ENCODE measurements at regions not wholly inside any gene's neighbourhood (a gene's known extent, or its start where the extent isn't known, plus 50 kb on each side); places are given as distances from the start of the nearest gene placed in this dataset.

DNA sequence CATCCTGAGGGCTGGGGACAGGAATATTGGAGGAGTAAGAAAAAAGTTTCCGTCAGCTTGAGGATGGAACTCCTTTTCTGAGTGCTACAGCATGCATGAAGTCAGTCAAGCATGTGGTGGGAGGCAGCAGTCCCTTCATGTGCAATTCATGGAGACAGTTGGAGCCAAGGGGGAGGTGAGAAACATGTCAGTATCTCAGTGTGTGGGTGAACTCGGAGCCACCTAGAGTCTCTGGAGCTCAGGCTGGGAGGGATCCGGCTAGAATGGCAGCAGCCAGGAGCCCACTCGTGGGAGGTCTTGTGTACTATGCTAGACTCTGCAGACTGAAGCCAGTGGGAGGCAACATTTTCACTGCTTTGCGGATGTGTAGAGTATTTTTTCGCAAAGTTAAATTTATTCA is 60.3 kb downstream of the AVPR1A start:
- no peak for DNase-seq (ENCODE audit: low spot score)

DNA sequence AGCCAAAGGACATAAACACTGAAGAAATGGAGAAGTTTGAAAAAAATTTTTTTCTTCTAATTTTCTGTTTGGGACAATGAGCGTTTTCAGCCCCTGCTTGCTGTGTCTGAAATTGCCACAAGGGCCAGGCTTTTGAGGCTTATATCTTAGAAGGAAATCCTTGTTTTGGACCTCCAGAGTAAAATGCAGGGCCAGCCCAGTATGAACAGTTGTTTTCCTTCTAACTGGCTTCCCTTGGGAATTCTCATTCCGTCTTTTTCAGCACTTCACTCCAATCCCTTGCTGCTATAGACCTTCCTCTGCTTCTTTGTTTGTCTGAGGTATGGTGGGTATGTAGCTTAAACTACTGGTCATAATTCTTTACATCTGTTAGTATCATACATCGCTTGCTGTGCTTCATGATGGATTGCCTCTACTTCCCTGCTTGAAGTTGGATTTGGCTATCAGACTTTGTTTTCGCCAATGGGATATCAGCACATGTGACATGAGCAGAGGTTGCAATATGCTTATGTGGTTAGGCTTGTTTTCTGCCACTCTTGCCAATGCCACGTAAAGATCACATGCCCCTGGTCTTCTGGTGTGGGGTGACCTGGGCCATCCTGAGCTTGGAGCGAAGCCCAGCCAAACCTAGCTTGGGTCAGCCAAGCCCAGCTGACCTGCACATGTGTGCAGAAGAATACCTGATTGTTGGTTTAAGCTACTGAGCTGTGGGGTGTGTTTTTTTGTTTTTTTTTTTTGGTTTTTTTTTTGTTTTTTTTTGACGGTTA is 64.7 kb downstream of the AVPR1A start:
- no peak for DNase-seq (ENCODE audit: low spot score)

DNA sequence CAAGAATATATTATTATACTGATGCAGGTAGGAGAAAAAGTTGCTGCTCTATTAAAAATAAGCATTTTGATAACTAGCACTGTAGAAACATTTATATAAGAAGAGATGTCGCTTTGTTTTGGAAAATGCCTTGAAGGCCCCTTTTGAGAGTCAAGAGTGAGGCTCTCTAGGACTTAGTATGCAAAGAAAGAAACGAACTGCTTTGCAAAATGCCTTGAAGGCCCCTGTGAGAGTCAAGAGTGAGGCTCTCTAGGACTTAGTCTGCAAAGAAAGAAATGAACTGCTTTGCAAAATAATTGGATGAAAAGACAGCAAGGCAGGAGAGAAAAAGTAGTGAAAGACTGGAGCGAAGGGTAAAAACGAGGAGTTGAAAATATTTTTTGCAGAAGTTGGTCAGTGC is 65.9 kb downstream of the AVPR1A start:
- DNase-seq (ENCODE audit: low spot score): no peak

DNA sequence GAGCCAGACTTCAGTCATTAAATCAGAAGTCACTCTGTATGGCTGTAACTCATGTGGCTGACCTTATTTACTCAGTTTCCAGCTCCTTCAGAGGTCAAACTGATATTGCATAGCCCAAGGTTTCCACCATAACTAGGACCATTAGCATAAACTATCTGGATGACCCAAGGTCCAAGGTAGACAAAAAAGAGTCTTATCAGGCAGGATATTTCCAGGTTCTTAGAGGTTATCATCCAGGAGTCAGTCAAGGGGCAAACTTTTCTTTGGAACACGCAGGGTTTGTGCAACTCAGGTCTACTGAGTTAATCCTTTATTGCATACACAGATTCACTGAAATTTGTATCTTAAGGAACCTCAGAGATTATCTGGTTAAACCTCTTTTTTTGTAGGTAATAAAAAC is 66.5 kb downstream of the AVPR1A start:
- no peak for DNase-seq (ENCODE audit: low spot score)

DNA sequence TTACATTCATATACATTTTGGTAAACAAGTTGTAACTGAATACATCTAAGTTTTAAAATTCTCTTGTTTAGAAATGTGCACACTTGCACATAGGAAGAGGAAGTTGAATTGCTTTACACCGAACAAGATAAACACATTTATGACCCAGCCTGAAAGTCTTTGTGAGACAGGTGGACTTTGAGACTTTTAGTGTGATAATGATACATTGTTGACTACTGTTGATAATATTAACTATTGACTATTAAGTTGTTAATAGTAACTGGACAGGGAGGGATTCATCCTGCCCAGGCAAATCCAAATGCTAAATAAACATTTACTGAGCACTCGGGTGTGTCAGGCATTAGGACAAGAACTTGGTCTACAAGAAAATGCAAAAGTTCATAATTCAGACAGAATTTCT is 68.0 kb downstream of the AVPR1A start:
- no peak for DNase-seq (ENCODE audit: low spot score)

DNA sequence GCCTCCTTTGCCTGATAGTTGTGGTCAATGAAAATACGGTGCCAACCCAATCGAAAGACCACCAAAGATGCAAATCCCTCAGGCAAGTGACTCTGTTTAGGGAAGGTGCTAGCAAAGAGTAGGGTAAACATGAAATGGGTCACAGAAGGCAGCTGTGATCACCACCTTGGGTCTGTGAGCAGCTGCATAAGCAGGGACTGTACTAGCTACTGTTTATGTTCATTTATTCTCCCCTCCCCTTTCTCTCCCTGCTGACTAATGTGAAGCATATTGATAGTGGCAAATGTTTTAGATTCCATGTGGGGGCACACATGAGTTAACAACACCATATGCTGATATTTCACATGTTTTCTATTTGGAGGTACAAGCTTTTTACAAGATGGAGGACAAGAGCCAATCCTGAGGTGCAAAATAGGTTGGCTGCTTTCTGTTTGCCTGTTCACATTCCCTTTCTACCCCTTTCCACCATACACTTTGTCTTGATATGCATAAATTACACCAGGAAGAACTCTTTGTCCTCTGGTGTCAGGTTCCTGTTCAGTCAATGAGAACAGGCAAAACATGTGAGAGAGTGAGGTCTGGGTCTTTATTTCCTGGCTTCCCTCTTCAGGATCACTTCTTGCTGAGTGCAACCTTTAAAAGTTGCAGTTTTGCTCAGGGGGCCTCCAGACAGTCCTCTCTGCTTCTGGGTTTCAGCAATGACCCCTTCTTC is 71.1 kb downstream of the AVPR1A start:
- no peak for DNase-seq (ENCODE audit: low spot score)

DNA sequence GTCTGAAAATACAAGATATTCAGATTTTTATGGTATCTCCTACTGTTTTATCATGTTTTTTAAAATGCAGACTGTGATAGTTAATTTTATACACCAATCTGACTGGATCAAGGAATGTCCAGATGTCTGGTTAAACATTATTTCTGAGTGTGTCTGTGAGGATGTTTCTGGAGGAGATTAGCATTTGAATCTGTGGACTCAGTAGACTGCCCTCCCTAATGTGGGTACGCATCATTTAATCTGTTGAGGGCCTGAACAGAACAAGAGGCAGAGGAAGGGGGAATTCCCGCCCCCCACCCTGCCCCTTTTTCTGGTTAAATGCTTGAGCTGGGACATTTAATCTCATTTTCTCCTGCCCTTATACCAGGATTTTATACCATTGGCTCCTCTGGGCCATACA is 72.1 kb downstream of the AVPR1A start:
- no peak for DNase-seq (ENCODE audit: low spot score)

DNA sequence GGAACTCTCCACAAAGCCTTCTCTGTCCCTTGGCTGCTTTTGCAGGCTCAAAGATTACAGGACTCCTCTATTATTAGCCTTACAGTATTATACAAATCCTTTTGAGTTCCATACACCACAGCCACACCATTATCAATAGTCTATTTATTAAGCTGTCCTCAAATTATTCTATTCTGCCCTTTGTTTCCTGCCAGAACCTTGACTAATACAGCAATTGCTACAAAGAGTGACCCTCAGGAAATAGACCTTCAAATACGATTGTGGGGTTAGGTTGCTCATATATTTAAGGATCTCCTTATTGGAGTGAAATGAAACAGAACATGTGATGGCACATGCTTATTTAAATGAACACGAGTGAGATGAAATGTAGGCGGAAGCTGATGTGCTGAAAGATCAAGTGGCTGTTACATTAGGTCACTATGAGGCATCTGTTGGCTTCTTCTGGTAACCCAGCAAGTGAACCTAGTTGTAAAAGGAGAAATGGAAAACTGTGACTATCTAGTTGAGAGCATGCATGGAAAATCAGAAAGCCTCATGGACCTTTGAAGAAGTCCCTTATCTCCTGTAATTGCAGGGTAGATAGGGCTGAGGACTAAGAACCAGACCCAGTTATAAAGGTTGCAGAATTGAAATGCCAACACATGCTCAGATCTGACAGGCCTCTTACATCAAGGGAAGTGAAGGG is 75.5 kb downstream of the AVPR1A start:
- no peak for DNase-seq (ENCODE audit: low spot score)

DNA sequence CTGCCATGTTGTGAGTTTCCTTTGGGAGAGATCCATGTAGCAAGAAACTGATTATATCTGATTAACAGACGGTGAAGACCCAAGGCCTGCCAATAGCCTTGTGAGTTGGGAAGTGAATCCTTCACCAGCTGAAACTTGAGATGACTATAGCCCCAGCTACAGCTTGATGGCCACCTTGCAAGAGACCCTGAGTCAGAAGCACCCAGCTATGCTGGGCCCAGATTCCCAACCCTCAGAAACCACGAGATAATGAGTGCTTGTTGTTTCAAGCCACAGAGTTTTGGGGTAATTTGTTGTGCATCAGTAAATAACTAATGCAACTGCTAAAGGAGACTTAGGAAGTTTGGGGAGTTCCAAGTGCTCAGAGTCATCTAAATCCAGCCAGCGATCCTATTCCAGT is 80.3 kb downstream of the AVPR1A start:
- no peak for DNase-seq (ENCODE audit: low spot score)

DNA sequence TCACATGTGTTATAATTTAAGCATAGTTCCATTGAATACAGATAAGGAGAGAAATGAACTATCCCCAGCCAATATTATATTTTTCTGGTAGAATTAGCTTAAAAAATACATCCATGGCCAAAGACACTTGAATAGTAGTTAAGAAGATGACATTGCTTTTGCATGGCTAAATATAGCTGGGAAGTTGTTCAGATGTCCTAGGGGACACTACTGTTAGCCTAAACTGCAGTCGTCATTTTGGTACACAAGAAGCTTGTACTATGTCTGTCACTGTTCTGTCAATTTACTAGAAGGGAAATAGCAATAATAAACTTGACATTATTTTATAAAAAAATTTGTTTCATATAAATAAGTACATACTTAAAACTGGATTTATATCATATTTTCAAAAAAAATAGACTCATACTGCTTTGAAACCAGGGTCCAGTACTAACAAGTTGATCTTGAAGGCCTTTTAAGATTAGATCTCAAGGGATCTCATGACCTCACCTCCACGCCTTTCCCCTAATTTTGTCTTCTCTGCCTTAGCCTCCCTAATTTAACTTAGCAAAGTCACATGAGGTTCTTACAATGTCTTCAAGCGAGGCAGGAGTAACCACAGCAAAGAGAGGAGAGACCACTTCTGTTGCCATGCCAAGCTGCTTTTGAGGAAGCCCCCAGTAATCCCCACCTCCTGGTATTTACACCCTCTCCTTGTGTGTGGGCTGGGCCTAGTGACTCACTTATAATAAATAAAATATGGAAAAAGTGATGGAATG is 81.0 kb downstream of the AVPR1A start:
- no peak for DNase-seq (ENCODE audit: low spot score)

DNA sequence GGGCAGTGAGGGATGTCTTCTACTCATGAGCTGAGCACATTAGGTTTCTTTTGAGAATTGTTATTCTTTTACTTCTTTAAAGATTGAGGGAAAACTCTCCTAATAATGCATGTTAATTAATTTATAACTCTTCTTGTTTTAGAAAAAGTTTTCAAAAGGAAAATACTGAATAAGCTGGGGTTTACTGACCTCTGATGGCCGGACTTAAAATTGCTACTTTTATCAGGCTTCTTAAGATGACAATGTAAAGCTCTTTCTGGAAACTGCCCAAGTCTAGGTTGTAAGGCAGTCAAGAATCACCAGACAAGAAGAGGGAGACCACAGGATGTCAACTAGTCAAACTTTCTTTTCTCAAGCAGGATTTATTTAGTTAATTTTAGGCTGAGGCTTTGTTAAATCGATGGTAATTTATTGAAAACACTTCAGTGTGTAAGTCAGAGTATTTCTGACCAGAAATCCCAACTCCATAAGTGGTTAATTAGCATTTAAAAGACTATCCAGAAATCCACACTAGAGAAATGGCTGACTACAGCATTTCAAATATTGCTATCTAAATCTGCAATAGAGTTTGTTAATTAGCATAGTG is 82.1 kb downstream of the AVPR1A start:
- DNase-seq (ENCODE audit: low spot score): peak; percentile 36

DNA sequence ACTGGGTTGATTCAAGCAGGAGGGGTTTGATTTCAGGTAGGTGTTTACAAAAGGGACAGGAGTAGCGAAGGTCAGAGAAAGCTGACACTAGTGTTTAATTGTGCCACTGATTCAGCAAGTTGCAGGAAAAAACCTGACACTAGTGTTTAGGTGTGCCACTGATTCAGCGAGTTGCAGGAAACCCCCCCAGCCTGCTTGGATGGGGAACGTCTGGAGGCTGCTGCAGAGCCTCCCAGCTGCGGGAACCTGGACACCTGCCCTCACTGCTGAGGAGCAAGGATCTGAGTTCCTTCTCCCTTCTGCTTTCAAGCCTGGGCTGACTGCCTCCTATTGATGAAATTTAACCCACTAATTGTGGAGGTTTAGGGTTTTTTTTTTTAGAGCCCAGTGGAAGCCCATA is 84.2 kb downstream of the AVPR1A start:
- DNase-seq (ENCODE audit: low spot score): no peak

DNA sequence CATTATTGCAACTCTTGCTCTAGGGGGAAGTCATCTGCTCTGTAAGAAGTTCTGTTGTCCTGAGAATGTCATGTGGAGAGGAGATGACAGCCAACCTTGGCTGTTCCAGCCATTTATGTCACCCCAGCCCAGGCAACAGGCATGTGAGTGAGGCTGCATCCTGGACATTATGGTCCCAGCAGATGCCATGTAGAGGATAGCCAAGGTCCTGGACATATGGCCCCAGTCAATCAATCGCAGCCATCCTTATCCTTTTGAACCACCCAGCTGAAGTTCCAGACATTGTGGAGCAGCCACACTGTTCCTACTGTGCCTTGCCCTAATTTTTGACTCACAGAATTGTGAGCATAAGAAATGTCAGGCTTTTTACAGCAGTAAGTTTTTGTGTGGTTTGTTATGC is 84.9 kb downstream of the AVPR1A start:
- no peak for DNase-seq (ENCODE audit: low spot score)

DNA sequence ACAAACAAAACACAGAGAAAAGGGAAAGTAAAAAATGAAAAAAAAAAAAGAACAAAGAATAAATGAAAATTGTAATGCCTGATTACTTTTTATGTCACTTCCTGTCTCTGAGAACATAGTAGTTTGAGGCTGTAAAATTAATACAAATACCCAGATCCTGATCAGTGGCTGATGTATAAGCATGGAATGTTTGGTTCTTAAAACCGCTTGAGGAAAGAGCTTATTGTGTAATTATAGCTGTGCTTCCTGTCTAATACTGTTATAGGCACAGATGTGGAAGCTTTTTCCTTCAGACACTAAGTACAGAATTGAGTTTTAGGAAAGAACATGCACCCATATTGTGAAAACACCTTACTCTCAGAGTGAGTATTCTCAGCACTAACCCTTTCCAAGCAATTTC is 86.9 kb downstream of the AVPR1A start:
- DNase-seq (ENCODE audit: low spot score): peak; percentile 62

DNA sequence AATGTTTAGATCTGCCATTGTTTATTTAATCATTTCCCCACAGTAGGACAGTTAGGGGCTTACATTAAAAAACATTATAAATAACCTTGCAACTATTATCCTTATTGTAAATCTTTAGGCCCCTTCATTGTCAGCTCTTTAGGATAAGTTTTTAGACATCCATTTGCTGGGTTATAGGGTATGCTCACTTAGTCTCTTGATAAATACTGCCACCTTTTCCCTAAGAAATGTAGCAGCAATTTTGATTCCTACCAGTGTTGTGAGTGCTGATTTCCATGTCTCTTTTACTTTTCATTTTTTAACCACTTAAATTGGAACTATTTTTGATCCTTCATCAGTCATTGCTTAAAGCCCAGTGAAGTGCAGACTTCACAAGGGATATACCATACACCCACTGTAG is 94.4 kb downstream of the AVPR1A start:
- no peak for DNase-seq (ENCODE audit: low spot score)

DNA sequence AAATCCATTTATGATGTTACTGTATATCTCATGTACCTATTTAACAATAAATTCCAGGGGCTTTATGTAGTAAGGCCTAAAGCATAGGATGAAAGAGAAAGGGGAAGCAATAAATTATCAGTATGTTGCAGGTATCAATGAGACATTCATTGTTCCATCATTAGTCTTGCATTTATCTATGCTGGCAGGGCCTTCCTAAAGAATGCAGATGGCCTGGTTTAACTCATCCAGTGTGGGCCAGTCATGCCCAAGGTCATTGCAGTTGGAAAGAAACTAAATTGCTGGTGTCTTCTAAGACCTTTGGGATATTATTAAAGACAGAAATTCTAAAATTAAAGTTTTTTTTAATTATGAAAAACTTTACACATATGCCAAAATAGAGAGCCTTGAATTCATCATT is 98.3 kb downstream of the AVPR1A start:
- no peak for DNase-seq (ENCODE audit: low spot score)

DNA sequence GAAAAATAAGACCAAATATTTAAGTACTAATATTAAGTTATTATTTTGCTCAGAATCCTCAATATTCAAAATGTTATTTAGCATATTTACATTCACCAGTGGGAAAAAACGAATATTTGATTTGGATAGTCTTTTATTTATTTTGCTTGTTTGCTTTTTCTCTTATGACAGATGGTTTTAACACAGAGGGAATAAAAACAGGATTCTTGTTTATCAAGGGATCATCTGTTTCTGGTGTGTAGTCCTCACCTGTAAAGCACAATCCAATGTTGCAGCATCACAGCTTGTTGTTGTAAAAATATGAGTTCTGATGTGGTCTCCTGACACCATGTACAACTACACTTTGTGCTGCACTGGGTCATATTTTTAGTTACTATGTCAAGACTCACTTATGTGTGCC is 103.9 kb downstream of the AVPR1A start:
- DNase-seq (ENCODE audit: low spot score): no peak

DNA sequence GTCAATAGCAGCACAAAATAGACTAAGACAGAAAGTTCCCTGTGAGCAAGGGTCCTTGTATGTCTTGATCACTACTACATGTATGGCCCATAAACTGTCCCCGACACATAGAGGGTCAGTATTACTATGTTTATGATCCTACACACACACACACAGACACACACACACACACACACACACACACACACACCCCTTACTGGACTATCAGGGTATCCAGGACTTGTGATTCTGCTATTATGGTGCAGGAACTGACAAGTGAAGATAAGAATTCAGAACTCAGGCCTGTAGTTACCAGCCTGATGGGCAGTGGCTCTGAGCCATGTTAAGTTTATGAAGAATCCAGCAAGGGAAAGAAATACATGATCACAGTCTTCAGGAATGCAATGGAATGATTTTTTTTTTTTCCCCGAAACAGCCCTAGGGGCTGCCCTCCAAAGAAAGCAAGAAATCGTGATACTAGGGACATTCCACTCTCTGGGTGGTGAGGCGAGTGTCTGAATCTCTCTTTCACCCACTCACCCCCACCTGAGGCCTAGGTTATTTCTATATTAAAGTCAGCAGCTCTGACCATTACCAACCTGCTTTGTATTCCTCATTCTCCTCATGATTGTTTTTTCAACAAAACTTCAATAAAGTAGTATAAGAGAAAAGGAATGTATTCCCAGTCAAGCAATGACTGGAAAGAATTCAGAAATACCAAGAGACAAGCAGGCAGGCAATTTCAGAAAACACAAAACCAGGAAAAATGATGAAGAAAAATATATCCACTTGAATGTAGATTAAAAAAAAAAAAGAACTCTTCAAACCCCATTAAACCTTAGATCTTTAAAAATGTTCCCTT is 105.8 kb downstream of the AVPR1A start:
- peak; percentile 42 for DNase-seq (ENCODE audit: low spot score)

DNA sequence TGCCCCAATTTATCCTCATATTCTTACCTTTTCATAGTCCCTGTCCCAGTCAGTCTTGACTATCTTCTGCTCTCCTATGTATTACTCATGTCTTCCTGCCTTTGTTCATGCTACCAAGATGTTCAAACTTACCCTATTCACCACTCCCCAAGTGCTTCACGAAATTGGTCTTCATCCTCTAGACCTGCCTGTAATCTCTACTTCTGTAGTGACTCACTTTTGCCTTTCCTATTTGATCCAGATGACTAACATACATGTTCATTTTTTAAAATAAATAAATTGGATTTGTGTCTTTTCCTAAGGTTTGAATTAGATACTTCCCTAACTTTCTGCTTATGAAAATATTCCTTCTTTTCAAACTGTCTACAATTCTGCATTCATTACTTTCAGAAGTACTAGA is 107.7 kb upstream of the PPM1H start:
- DNase-seq (ENCODE audit: low spot score): no peak

DNA sequence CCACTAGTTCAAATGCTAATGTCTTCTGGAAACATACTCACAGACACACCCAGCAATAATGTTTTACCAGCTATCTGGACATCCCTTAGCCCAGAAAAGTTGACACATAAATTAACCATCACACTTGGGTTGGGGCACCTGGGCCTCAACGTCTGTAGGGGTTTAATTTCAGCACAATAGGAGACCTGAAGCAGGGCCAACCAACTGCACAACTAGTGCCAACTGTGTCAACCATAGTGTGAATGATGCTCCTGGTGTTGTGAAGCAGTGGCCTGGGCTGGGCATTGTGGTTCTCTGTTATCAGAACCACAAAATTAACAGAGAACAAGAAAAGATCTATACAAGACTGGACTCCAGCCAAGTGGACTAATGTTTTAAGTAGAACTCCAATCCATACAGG is 106.7 kb upstream of the PPM1H start:
- no peak for DNase-seq (ENCODE audit: low spot score)

DNA sequence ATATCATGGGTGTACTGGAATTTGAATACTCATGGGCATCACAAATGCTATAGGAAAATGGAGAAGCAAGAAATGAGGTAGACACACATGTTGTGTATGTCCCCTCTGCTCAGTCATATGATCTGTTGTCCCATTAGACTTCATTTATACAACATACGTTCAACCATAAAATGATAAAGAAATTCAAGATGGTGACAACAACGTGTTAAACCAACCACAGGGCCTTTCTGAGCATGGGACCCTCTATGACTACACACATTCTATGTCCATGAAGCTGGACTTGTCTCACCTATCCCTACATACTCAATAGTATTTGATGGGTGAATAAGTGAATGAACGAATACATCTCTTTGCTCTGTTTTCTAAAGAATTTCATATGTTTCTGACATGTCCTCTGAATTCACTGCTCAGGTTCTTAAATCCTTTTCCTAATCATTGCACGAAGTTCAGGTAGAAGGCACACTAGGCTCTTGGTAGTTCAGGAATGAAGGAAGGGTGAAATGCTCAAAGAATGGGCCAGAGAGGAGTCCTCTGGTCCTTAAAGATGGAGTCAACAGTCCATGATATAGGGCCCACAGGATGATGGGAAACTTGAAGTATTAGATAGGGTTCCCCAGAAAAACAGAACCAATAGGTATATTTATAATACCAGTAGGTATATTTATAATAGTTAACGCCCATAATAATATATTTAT is 105.7 kb upstream of the PPM1H start:
- no peak for DNase-seq (ENCODE audit: low spot score)
